GM12878 (cell line): ENCODE measurements at regions not wholly inside any gene's neighbourhood (a gene's known extent, or its start where the extent isn't known, plus 50 kb on each side); places are given as distances from the start of the nearest gene placed in this dataset.

ENCODE experiments used
- CTCF ChIP-seq, 3 experiments: IDR thresholded peaks in 2 of 3; conservative IDR thresholded peaks in 1 of 3; 2 replicates each; pipeline ENCODE4 v1.5.1; 2011; ENCODE audit warnings: low read depth in 3 of 3, low read length in 3 of 3, mild to moderate bottlenecking in 3 of 3, control low read depth in 2 of 3, moderate library complexity in 2 of 3, inconsistent platforms in 1 of 3, mixed read lengths in 1 of 3; ENCODE audit not compliant: control insufficient read depth in 2 of 3, insufficient read depth in 1 of 3; ENCODE audit errors: extremely low read depth in 1 of 3
- EGR1 ChIP-seq, 2 experiments: IDR thresholded peaks; 1 replicate in 1 of 2; 2 replicates in 1 of 2; pipeline ENCODE4 v1.6.1; 2011 to 2012; ENCODE audit warnings: low read depth in 2 of 2, low read length in 2 of 2, borderline replicate concordance in 1 of 2, mild to moderate bottlenecking in 1 of 2, moderate library complexity in 1 of 2
- EP300 ChIP-seq, 2 experiments: fragments of 150-350 bp in 1 of 2; IDR thresholded peaks; 2 replicates each; pipeline ENCODE4 v1.6.1; 2011 to 2012; ENCODE audit warnings: low read depth in 2 of 2, low read length in 2 of 2, borderline replicate concordance in 1 of 2, improper control_type of control experiment in 1 of 2, inconsistent platforms in 1 of 2; ENCODE audit not compliant: control insufficient read depth in 1 of 2
- FOXM1 ChIP-seq: IDR thresholded peaks from 2 replicates; pipeline ENCODE4 v1.6.1; 2012; ENCODE audit warnings: low read depth, mild to moderate bottlenecking, inconsistent platforms, low read length, moderate library complexity
- SREBF1 ChIP-seq: IDR thresholded peaks from 2 replicates; pipeline ENCODE4 v1.6.1; 2012; ENCODE audit warnings: mild to moderate bottlenecking, low read length

GRCh38 chr9:16193066-16193465 lies 640.2 kb downstream of the CCDC171 start:
- TF ChIP-seq CTCF (IDR thresholded peaks at IDR 0.05 in 2 of 3, conservative IDR thresholded peaks at IDR 0.05 in 1 of 3; ENCODE audit: control insufficient read depth in 2 of 3, extremely low read depth in 1 of 3, insufficient read depth in 1 of 3, low read depth in 3 of 3, low read length in 3 of 3): no peak
- no peak for TF ChIP-seq EGR1 (IDR thresholded peaks at IDR 0.05; ENCODE audit: borderline replicate concordance in 1 of 2, low read depth in 2 of 2, low read length in 2 of 2)
- no peak for TF ChIP-seq SREBF1
- no peak for TF ChIP-seq FOXM1
- no peak for TF ChIP-seq EP300 (IDR thresholded peaks at IDR 0.05; ENCODE audit: borderline replicate concordance in 1 of 2, control insufficient read depth in 1 of 2, low read depth in 2 of 2, low read length in 2 of 2)
